PC-9 (cell line): ENCODE measurements at regions not wholly inside any gene's neighbourhood (a gene's known extent, or its start where the extent isn't known, plus 50 kb on each side); places are given as distances from the start of the nearest gene placed in this dataset.

Experiments used
- CTCF ChIP-seq: fragments of 200-600 bp; sonication (generic); conservative IDR thresholded peaks from 2 replicates; pipeline ENCODE4 v1.6.1; 2017; ENCODE audit warnings: mixed run types, antibody characterized with exemption, mild to moderate bottlenecking, moderate library complexity
- EZH2 ChIP-seq: fragments of 200-600 bp; sonication (generic); IDR thresholded peaks from 2 replicates; pipeline ENCODE4 v1.8.0; 2017; ENCODE audit warnings: antibody characterized with exemption, low read depth

DNA sequence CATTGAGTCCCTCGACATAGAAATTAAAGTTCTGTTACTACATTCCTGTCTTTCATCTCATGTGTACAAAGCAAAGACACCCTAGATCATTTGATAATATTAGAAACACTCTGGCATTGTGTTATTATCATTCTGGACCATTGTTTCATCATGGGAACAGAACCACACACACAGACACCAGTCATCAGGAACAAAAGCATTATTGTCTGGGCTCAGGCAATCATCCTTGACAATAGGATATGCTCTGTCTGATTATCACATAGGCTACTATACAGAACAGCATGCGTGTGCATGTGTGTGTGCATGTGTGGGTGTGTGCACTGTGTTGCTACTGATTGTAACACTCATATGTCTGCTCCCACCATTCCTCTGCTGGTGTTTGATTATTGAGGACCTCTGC, 242.5 kb downstream of the SH3BP4 start:
- no peak for TF ChIP-seq CTCF
- no peak for TF ChIP-seq EZH2
